GM23338 (cell line): ENCODE measurements at regions not wholly inside any gene's neighbourhood (a gene's known extent, or its start where the extent isn't known, plus 50 kb on each side); places are given as distances from the start of the nearest gene placed in this dataset.
"Not testable (repeated sequence)": the region's sequence is repeated elsewhere in the genome, so short reads cannot be mapped to it uniquely, and the experiment has no call there.

Source experiments
- CREB1 ChIP-seq: fragments of 250-450 bp; sonication (Bioruptor Pico); IDR thresholded peaks from 2 replicates; pipeline ENCODE4 v1.5.0; 2020; ENCODE audit warnings: low read depth, mild to moderate bottlenecking, moderate library complexity
- EZH2 ChIP-seq: fragments of 200-600 bp; sonication (generic); IDR thresholded peaks from one replicate; pipeline ENCODE4 v1.8.0; 2017; ENCODE audit warnings: antibody characterized with exemption, mild to moderate bottlenecking, low read depth; ENCODE audit not compliant: unreplicated experiment
- EZH2phosphoT487 ChIP-seq: fragments of 200-600 bp; sonication (generic); IDR thresholded peaks from one replicate; pipeline ENCODE4 v1.8.1; 2018; ENCODE audit warnings: antibody characterized with exemption; ENCODE audit not compliant: unreplicated experiment
- JUNB ChIP-seq: IDR thresholded peaks from one replicate; pipeline ENCODE4 v1.6.1; 2016; ENCODE audit warnings: antibody characterized with exemption; ENCODE audit not compliant: unreplicated experiment
- NANOG ChIP-seq: IDR thresholded peaks from 2 replicates; pipeline ENCODE4 v1.6.1; 2016; ENCODE audit warnings: antibody characterized with exemption, borderline replicate concordance
- POLR2AphosphoS5 ChIP-seq: IDR thresholded peaks from 2 replicates; pipeline ENCODE4 v1.6.1; 2016; ENCODE audit warnings: antibody characterized with exemption, low read depth
- STAT1 ChIP-seq: IDR thresholded peaks from one replicate; pipeline ENCODE4 v1.6.1; 2016; ENCODE audit warnings: antibody characterized with exemption; ENCODE audit not compliant: unreplicated experiment
- ZNF331 ChIP-seq: fragments of 250-450 bp; sonication (Bioruptor Pico); IDR thresholded peaks from 2 replicates; pipeline ENCODE4 v1.5.0; 2020; ENCODE audit warnings: low read depth, mild to moderate bottlenecking, moderate library complexity
- TF ChIP-seq, protein P1 (sequence below), 2 experiments: fragments of 200-600 bp in 1 of 2; sonication (generic) in 1 of 2; conservative IDR thresholded peaks; 2 replicates each; pipeline versions ENCODE4 v1.5.1 to v1.6.1; 2016 to 2017; ENCODE audit warnings: antibody characterized with exemption in 2 of 2, low read depth in 2 of 2, mild to moderate bottlenecking in 2 of 2, moderate library complexity in 1 of 2
- TF ChIP-seq, protein P2 (sequence below): IDR thresholded peaks from one replicate; pipeline ENCODE4 v1.6.1; 2018; ENCODE audit warnings: antibody characterized with exemption; ENCODE audit not compliant: unreplicated experiment
- TF ChIP-seq, protein P3 (sequence below): IDR thresholded peaks from 2 replicates; pipeline ENCODE4 v1.6.1; 2016; ENCODE audit warnings: antibody characterized with exemption
- TF ChIP-seq, protein P4 (sequence below): fragments of 250-450 bp; sonication (Bioruptor Pico); IDR thresholded peaks from 2 replicates; pipeline ENCODE4 v1.5.0; 2020; ENCODE audit warnings: mild to moderate bottlenecking, moderate library complexity

DNA sequence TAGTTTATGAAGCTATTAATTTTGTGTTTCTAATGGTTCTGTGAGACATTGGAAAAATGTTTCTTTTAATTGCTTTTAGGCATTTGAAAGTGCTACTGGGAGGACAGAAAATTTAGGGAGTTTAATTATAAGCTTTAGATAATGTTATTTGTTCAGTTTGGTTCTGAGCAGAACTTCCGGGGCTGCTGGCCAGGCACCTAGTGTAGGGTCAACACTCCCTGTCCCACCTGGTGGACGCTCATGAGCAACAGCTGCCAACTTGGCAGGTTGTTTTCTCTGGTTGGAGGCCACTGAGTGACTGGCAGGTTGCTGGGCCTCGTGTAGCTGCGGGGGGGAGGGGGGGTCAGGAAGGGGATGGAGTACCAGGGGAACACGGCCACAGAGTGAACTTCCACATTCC, 250.2 kb downstream of the RTP5 start:
- TF ChIP-seq, protein P1, sequence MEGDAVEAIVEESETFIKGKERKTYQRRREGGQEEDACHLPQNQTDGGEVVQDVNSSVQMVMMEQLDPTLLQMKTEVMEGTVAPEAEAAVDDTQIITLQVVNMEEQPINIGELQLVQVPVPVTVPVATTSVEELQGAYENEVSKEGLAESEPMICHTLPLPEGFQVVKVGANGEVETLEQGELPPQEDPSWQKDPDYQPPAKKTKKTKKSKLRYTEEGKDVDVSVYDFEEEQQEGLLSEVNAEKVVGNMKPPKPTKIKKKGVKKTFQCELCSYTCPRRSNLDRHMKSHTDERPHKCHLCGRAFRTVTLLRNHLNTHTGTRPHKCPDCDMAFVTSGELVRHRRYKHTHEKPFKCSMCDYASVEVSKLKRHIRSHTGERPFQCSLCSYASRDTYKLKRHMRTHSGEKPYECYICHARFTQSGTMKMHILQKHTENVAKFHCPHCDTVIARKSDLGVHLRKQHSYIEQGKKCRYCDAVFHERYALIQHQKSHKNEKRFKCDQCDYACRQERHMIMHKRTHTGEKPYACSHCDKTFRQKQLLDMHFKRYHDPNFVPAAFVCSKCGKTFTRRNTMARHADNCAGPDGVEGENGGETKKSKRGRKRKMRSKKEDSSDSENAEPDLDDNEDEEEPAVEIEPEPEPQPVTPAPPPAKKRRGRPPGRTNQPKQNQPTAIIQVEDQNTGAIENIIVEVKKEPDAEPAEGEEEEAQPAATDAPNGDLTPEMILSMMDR (conservative IDR thresholded peaks at IDR 0.05; ENCODE audit: low read depth in 2 of 2): not testable (repeated sequence)
- TF ChIP-seq STAT1; EZH2; EZH2phosphoT487; JUNB; NANOG; ZNF331 (CRISPR knock-in tag); POLR2AphosphoS5; CREB1 (CRISPR knock-in tag): not testable (repeated sequence)
- TF ChIP-seq, protein P2, sequence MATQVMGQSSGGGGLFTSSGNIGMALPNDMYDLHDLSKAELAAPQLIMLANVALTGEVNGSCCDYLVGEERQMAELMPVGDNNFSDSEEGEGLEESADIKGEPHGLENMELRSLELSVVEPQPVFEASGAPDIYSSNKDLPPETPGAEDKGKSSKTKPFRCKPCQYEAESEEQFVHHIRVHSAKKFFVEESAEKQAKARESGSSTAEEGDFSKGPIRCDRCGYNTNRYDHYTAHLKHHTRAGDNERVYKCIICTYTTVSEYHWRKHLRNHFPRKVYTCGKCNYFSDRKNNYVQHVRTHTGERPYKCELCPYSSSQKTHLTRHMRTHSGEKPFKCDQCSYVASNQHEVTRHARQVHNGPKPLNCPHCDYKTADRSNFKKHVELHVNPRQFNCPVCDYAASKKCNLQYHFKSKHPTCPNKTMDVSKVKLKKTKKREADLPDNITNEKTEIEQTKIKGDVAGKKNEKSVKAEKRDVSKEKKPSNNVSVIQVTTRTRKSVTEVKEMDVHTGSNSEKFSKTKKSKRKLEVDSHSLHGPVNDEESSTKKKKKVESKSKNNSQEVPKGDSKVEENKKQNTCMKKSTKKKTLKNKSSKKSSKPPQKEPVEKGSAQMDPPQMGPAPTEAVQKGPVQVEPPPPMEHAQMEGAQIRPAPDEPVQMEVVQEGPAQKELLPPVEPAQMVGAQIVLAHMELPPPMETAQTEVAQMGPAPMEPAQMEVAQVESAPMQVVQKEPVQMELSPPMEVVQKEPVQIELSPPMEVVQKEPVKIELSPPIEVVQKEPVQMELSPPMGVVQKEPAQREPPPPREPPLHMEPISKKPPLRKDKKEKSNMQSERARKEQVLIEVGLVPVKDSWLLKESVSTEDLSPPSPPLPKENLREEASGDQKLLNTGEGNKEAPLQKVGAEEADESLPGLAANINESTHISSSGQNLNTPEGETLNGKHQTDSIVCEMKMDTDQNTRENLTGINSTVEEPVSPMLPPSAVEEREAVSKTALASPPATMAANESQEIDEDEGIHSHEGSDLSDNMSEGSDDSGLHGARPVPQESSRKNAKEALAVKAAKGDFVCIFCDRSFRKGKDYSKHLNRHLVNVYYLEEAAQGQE: not testable (repeated sequence)
- TF ChIP-seq, protein P3, sequence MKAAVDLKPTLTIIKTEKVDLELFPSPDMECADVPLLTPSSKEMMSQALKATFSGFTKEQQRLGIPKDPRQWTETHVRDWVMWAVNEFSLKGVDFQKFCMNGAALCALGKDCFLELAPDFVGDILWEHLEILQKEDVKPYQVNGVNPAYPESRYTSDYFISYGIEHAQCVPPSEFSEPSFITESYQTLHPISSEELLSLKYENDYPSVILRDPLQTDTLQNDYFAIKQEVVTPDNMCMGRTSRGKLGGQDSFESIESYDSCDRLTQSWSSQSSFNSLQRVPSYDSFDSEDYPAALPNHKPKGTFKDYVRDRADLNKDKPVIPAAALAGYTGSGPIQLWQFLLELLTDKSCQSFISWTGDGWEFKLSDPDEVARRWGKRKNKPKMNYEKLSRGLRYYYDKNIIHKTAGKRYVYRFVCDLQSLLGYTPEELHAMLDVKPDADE: not testable (repeated sequence)
- TF ChIP-seq, protein P4, sequence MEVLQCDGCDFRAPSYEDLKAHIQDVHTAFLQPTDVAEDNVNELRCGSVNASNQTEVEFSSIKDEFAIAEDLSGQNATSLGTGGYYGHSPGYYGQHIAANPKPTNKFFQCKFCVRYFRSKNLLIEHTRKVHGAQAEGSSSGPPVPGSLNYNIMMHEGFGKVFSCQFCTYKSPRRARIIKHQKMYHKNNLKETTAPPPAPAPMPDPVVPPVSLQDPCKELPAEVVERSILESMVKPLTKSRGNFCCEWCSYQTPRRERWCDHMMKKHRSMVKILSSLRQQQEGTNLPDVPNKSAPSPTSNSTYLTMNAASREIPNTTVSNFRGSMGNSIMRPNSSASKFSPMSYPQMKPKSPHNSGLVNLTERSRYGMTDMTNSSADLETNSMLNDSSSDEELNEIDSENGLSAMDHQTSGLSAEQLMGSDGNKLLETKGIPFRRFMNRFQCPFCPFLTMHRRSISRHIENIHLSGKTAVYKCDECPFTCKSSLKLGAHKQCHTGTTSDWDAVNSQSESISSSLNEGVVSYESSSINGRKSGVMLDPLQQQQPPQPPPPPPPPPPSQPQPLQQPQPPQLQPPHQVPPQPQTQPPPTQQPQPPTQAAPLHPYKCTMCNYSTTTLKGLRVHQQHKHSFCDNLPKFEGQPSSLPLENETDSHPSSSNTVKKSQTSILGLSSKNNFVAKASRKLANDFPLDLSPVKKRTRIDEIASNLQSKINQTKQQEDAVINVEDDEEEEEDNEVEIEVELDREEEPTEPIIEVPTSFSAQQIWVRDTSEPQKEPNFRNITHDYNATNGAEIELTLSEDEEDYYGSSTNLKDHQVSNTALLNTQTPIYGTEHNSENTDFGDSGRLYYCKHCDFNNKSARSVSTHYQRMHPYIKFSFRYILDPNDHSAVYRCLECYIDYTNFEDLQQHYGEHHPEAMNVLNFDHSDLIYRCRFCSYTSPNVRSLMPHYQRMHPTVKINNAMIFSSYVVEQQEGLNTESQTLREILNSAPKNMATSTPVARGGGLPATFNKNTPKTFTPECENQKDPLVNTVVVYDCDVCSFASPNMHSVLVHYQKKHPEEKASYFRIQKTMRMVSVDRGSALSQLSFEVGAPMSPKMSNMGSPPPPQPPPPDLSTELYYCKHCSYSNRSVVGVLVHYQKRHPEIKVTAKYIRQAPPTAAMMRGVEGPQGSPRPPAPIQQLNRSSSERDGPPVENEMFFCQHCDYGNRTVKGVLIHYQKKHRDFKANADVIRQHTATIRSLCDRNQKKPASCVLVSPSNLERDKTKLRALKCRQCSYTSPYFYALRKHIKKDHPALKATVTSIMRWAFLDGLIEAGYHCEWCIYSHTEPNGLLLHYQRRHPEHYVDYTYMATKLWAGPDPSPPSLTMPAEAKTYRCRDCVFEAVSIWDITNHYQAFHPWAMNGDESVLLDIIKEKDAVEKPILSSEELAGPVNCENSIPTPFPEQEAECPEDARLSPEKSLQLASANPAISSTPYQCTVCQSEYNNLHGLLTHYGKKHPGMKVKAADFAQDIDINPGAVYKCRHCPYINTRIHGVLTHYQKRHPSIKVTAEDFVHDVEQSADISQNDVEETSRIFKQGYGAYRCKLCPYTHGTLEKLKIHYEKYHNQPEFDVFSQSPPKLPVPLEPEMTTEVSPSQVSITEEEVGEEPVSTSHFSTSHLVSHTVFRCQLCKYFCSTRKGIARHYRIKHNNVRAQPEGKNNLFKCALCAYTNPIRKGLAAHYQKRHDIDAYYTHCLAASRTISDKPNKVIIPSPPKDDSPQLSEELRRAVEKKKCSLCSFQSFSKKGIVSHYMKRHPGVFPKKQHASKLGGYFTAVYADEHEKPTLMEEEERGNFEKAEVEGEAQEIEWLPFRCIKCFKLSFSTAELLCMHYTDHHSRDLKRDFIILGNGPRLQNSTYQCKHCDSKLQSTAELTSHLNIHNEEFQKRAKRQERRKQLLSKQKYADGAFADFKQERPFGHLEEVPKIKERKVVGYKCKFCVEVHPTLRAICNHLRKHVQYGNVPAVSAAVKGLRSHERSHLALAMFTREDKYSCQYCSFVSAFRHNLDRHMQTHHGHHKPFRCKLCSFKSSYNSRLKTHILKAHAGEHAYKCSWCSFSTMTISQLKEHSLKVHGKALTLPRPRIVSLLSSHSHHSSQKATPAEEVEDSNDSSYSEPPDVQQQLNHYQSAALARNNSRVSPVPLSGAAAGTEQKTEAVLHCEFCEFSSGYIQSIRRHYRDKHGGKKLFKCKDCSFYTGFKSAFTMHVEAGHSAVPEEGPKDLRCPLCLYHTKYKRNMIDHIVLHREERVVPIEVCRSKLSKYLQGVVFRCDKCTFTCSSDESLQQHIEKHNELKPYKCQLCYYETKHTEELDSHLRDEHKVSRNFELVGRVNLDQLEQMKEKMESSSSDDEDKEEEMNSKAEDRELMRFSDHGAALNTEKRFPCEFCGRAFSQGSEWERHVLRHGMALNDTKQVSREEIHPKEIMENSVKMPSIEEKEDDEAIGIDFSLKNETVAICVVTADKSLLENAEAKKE (CRISPR knock-in tag): not testable (repeated sequence)
